Tibial nerve (tissue), 3 donors: ENCODE measurements at regions not wholly inside any gene's neighbourhood (a gene's known extent, or its start where the extent isn't known, plus 50 kb on each side); places are given as distances from the start of the nearest gene placed in this dataset.

Source experiments
- CTCF ChIP-seq, 5 experiments: fragments of 200-600 bp in 3 of 5; fragments of 450-650 bp in 2 of 5; sonication (generic) in 3 of 5; IDR thresholded peaks; one replicate each; pipeline ENCODE4 v1.5.1; 2016 to 2019; ENCODE audit warnings: antibody characterized with exemption in 5 of 5, mild to moderate bottlenecking in 3 of 5, moderate library complexity in 2 of 5
- POLR2A ChIP-seq, 2 donors: fragments of 450-650 bp; IDR thresholded peaks; one replicate each; pipeline ENCODE4 v1.6.1; 2017; ENCODE audit warnings: antibody characterized with exemption in 2 of 2, mild to moderate bottlenecking in 2 of 2, moderate library complexity in 2 of 2

- no peak for TF ChIP-seq POLR2A (IDR thresholded peaks at IDR 0.05)
- TF ChIP-seq CTCF (IDR thresholded peaks at IDR 0.05): no peak
Observed at GRCh38 chr9:36470643-36471290, 70.7 kb upstream of the RNF38 start.
